Kidney (tissue), 13 donors: ENCODE measurements at regions not wholly inside any gene's neighbourhood (a gene's known extent, or its start where the extent isn't known, plus 50 kb on each side); places are given as distances from the start of the nearest gene placed in this dataset.

Source experiments
- DNase-seq, 5 donors: peaks; one replicate each; pipeline ENCODE4 v3.0.0-alpha.2; 2013 to 2020
- FAIRE-seq: peaks from 2 replicates; lab custom pipeline; 2012; peaks lifted over from hg19 to GRCh38; lab: Jason Lieb, UNC
- H3K27ac ChIP-seq, 2 donors: one replicate each; pipeline ENCODE4 v1.7.0; 2013; ENCODE audit warnings: low read depth in 2 of 2, low read length in 2 of 2, inconsistent platforms in 1 of 2
- H3K27me3 ChIP-seq: one replicate; pipeline ENCODE4 v1.7.1; 2013; ENCODE audit warnings: low read length, inconsistent platforms; ENCODE audit not compliant: control insufficient read depth, insufficient read depth
- H3K36me3 ChIP-seq, 3 donors: one replicate each; pipeline versions ENCODE4 v1.7.0 to v1.7.1; 2013; ENCODE audit warnings: low read length in 3 of 3, control low read depth in 1 of 3, inconsistent platforms in 1 of 3; ENCODE audit not compliant: insufficient read depth in 3 of 3, control insufficient read depth in 2 of 3
- H3K4me1 ChIP-seq, 3 donors: one replicate each; pipeline versions ENCODE4 v1.7.0 to v1.7.1; 2013; ENCODE audit warnings: low read length in 3 of 3, inconsistent platforms in 1 of 3, low read depth in 1 of 3; ENCODE audit not compliant: control insufficient read depth in 2 of 3, insufficient read depth in 2 of 3
- H3K4me3 ChIP-seq, 3 donors: one replicate each; pipeline versions ENCODE4 v1.7.0 to v1.8.1; 2013; ENCODE audit warnings: low read length in 3 of 3, control low read depth in 1 of 3, inconsistent platforms in 1 of 3
- H3K9ac ChIP-seq, 3 donors: one replicate each; pipeline versions ENCODE4 v1.7.0 to v1.7.1; 2013; ENCODE audit warnings: low read length in 3 of 3, control low read depth in 1 of 3, inconsistent platforms in 1 of 3
- H3K9me3 ChIP-seq, 3 donors: one replicate each; pipeline versions ENCODE4 v1.7.0 to v1.7.1; 2013; ENCODE audit warnings: low read length in 3 of 3, control low read depth in 1 of 3, inconsistent platforms in 1 of 3; ENCODE audit not compliant: control insufficient read depth in 2 of 3, insufficient read depth in 1 of 3
- CTCF ChIP-seq: IDR thresholded peaks from 3 replicates; pipeline ENCODE4 v1.5.1; 2012; ENCODE audit warnings: mild to moderate bottlenecking, moderate library complexity, borderline replicate concordance; ENCODE audit not compliant: insufficient read depth; ENCODE audit errors: extremely low read depth
- intact Hi-C: fragments of 100-400 bp; cut with DNase I; formaldehyde crosslinking; loops from one replicate; pipeline ENCODE4 v1.11.1; 2022
- donor health status: control.
- donor health status: control.
- donor health status: control.
- donor health status: control.
- donor health status: control.
- donor health status: DM: yes; HTN: yes; CAD: no.
- donor health status: Normal renal cell carcinoma (clear cell type).

- H3K4me3 ChIP-seq, result no peak overlapping the region
- no peak overlapping the region for H3K9ac ChIP-seq
- FAIRE-seq (no peak), DNase-seq (no peak)
- H3K36me3 ChIP-seq, result no peaks in the 10 kb centered on the region
- TF ChIP-seq CTCF, result no peak
- peaks cover 0 to 3% (median 0%) of the 10 kb centered on the region in 3 donors for H3K4me1 ChIP-seq
- H3K27me3 ChIP-seq, result no peaks in the 10 kb centered on the region
- no peak overlapping the region for H3K27ac ChIP-seq
- H3K9me3 ChIP-seq, result no peaks in the 10 kb centered on the region
- intact Hi-C loops, result no loop called here
These were observed 214.1 kb upstream of the DAPK1 start for GRCh38 chr9:87283585-87283984.

GRCh38 chr9:87285183-87285850, 212.3 kb upstream of the DAPK1 start:
- no peaks in the 10 kb centered on the region for H3K27me3 ChIP-seq
- DNase-seq (peak in 1 of 5 donors; percentile 54), FAIRE-seq (no peak)
- TF ChIP-seq CTCF, result no peak
- H3K9me3 ChIP-seq, result no peaks in the 10 kb centered on the region
- no peaks in the 10 kb centered on the region for H3K36me3 ChIP-seq
- H3K4me1 ChIP-seq, result peaks cover 0 to 3% (median 0%) of the 10 kb centered on the region in 3 donors
- no peak overlapping the region for H3K27ac ChIP-seq
- no peak overlapping the region for H3K4me3 ChIP-seq
- intact Hi-C loops, result no loop called here
- H3K9ac ChIP-seq, result no peak overlapping the region

GRCh38 chr9:87286506-87286905, 211.2 kb upstream of the DAPK1 start:
- DNase-seq (no peak), FAIRE-seq (no peak)
- Histone ChIP-seq H3K36me3 (no peaks in the 10 kb centered on the region), H3K4me3 (no peak overlapping the region), H3K9ac (no peak overlapping the region), H3K4me1 (peaks cover 0 to 3% (median 0%) of the 10 kb centered on the region in 3 donors), H3K27me3 (no peaks in the 10 kb centered on the region), H3K9me3 (no peaks in the 10 kb centered on the region), H3K27ac (no peak overlapping the region)
- intact Hi-C loops, result no loop called here
- TF ChIP-seq CTCF, result no peak
